Calu3 (cell line): ENCODE measurements at regions not wholly inside any gene's neighbourhood (a gene's known extent, or its start where the extent isn't known, plus 50 kb on each side); places are given as distances from the start of the nearest gene placed in this dataset.

Source experiments
- BruUV-seq: library from RNA; stranded (reverse); fragments of 400-500 nt; replicated peaks from 2 replicates; lab custom pipeline; 2021; lab: Mats Ljungman, UMichigan
- CTCF ChIA-PET: fragments of 300-600 bp; sonication (Branson Sonifier 250); formaldehyde crosslinking; loops from one replicate; lab custom pipeline; 2022; ENCODE audit warnings: antibody characterized with exemption; lab: Charles Lee
- DNase-seq: peaks from one replicate; pipeline ENCODE4 v3.0.0; 2022
- H3K27ac Mint-ChIP-seq: one replicate; pipeline ENCODE4 v1.8.0; 2022; ENCODE audit warnings: mixed read lengths; ENCODE audit not compliant: unreplicated experiment
- H3K27me3 Mint-ChIP-seq: one replicate; pipeline ENCODE4 v1.8.0; 2022; ENCODE audit warnings: mixed read lengths; ENCODE audit not compliant: unreplicated experiment
- H3K36me3 Mint-ChIP-seq: one replicate; pipeline ENCODE4 v1.8.0; 2022; ENCODE audit warnings: mild to moderate bottlenecking, moderate library complexity, mixed read lengths; ENCODE audit not compliant: insufficient read depth, unreplicated experiment
- H3K4me1 Mint-ChIP-seq: one replicate; pipeline ENCODE4 v1.8.0; 2022; ENCODE audit warnings: mild to moderate bottlenecking, low read depth, mixed read lengths; ENCODE audit not compliant: unreplicated experiment
- H3K4me3 Mint-ChIP-seq: one replicate; pipeline ENCODE4 v1.8.0; 2022; ENCODE audit warnings: mild to moderate bottlenecking, low read depth, moderate library complexity, mixed read lengths; ENCODE audit not compliant: unreplicated experiment
- H3K9me3 Mint-ChIP-seq: one replicate; pipeline ENCODE4 v1.8.0; 2022; ENCODE audit warnings: low read depth, mixed read lengths; ENCODE audit not compliant: unreplicated experiment
- CTCF ChIP-seq: fragments of 200-600 bp; IDR thresholded peaks from one replicate; pipeline ENCODE4 v1.8.0; 2022; ENCODE audit warnings: antibody characterized with exemption; ENCODE audit not compliant: unreplicated experiment
- intact Hi-C: fragments of 100-400 bp; cut with micrococcal nuclease; formaldehyde crosslinking; loops from one replicate; pipeline ENCODE4 v1.10.0; 2022; ENCODE audit not compliant: unreplicated experiment

- H3K4me3 Mint-ChIP-seq: peak overlapping the region; percentile 10
- CTCF ChIA-PET: interaction anchor here (0.6 to 0.8 kb wide), 6 partner anchors 9 to 1980 kb away, joined by 3 to 5 read pairs (median 4); no protein-coding TSS in a partner anchor
- BruUV-seq: no TSS peak
- H3K27ac Mint-ChIP-seq: peak overlapping the region; percentile 79
- no peaks in the 10 kb centered on the region for H3K9me3 Mint-ChIP-seq
- intact Hi-C loops: no loop called here
- peak; percentile 76 for DNase-seq
- TF ChIP-seq CTCF: no peak
- H3K36me3 Mint-ChIP-seq: no peaks in the 10 kb centered on the region
- H3K27me3 Mint-ChIP-seq: no peaks in the 10 kb centered on the region
- peaks cover 26% of the 10 kb centered on the region for H3K4me1 Mint-ChIP-seq
These were observed 61.4 kb upstream of the ASIP start for GRCh38 chr20:34179637-34180360.

GRCh38 chr20:34180460-34181120, 60.6 kb upstream of the ASIP start:
- no peaks in the 10 kb centered on the region for H3K36me3 Mint-ChIP-seq
- H3K9me3 Mint-ChIP-seq: no peaks in the 10 kb centered on the region
- peak overlapping the region; percentile 79 for H3K27ac Mint-ChIP-seq
- peaks cover 26% of the 10 kb centered on the region for H3K4me1 Mint-ChIP-seq
- H3K4me3 Mint-ChIP-seq: no peak overlapping the region
- BruUV-seq: no TSS peak
- CTCF ChIA-PET: interaction anchor here (0.6 to 2.1 kb wide), 3 partner anchors 10 to 68 kb away, joined by 5 to 10 read pairs (median 5); no protein-coding TSS in a partner anchor
- DNase-seq: peak; percentile 29
- TF ChIP-seq CTCF: no peak
- intact Hi-C loops: no loop called here
- no peaks in the 10 kb centered on the region for H3K27me3 Mint-ChIP-seq

- Mint-ChIP-seq H3K27ac (peak overlapping the region; percentile 79), H3K9me3 (no peaks in the 10 kb centered on the region), H3K27me3 (no peaks in the 10 kb centered on the region), H3K4me3 (no peak overlapping the region), H3K36me3 (no peaks in the 10 kb centered on the region), H3K4me1 (peaks cover 26% of the 10 kb centered on the region)
- intact Hi-C loops: no loop called here
- CTCF ChIA-PET: interaction anchor here (0.6 to 2.1 kb wide), 3 partner anchors 9 to 188 kb away, joined by 3 to 10 read pairs (median 5); no protein-coding TSS in a partner anchor
- no peak for TF ChIP-seq CTCF
- no peak for DNase-seq
- BruUV-seq: no TSS peak
These were observed 59.7 kb upstream of the ASIP start for GRCh38 chr20:34181484-34181883.

- peaks cover 18% of the 10 kb centered on the region for H3K4me1 Mint-ChIP-seq
- intact Hi-C loops: no loop called here
- no peaks in the 10 kb centered on the region for H3K36me3 Mint-ChIP-seq
- BruUV-seq: no TSS peak
- H3K27ac Mint-ChIP-seq: no peak overlapping the region
- DNase-seq: no peak
- no peak for TF ChIP-seq CTCF
- H3K4me3 Mint-ChIP-seq: no peak overlapping the region
- no peaks in the 10 kb centered on the region for H3K9me3 Mint-ChIP-seq
- no peaks in the 10 kb centered on the region for H3K27me3 Mint-ChIP-seq
- CTCF ChIA-PET: interaction anchor here (0.6 to 1.6 kb wide), 2 partner anchors 11 to 26 kb away, joined by 3 read pairs; no protein-coding TSS in a partner anchor
These were observed 55.2 kb upstream of the ASIP start for GRCh38 chr20:34185766-34186620.
